ENCODE measurements at regions not wholly inside any gene's neighbourhood (a gene's known extent, or its start where the extent isn't known, plus 50 kb on each side); places are given as distances from the start of the nearest gene placed in this dataset.

- TF ChIP-seq, protein P1, sequence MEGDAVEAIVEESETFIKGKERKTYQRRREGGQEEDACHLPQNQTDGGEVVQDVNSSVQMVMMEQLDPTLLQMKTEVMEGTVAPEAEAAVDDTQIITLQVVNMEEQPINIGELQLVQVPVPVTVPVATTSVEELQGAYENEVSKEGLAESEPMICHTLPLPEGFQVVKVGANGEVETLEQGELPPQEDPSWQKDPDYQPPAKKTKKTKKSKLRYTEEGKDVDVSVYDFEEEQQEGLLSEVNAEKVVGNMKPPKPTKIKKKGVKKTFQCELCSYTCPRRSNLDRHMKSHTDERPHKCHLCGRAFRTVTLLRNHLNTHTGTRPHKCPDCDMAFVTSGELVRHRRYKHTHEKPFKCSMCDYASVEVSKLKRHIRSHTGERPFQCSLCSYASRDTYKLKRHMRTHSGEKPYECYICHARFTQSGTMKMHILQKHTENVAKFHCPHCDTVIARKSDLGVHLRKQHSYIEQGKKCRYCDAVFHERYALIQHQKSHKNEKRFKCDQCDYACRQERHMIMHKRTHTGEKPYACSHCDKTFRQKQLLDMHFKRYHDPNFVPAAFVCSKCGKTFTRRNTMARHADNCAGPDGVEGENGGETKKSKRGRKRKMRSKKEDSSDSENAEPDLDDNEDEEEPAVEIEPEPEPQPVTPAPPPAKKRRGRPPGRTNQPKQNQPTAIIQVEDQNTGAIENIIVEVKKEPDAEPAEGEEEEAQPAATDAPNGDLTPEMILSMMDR (IDR thresholded peaks at IDR 0.05), result no peak
- TF ChIP-seq POLR2A (IDR thresholded peaks at IDR 0.05) (no peak), EP300 (IDR thresholded peaks at IDR 0.05) (no peak)
Measured at GRCh38 chr10:36994886-36995285, 130.5 kb upstream of the ANKRD30A start.
